ENCODE measurements at regions not wholly inside any gene's neighbourhood (a gene's known extent, or its start where the extent isn't known, plus 50 kb on each side); places are given as distances from the start of the nearest gene placed in this dataset.

GRCh38 chr4:176435901-176436292 lies 116.1 kb downstream of the SPCS3 start:
- H3K4me3 Mint-ChIP-seq: no peak overlapping the region
- no peak overlapping the region for H3K27ac Mint-ChIP-seq

GRCh38 chr4:176436293-176436973 lies 116.7 kb downstream of the SPCS3 start:
- no peak overlapping the region for H3K27ac Mint-ChIP-seq
- H3K27me3 Mint-ChIP-seq: peaks cover 2% of the 10 kb centered on the region
- no peak overlapping the region for H3K4me3 Mint-ChIP-seq
- H3K4me1 Mint-ChIP-seq: peaks cover 0 to 9% (median 6%) of the 10 kb centered on the region in 3 donors
- peaks cover 0 to 2% (median 2%) of the 10 kb centered on the region in 3 donors for H3K9me3 Mint-ChIP-seq
- no peaks in the 10 kb centered on the region for H3K36me3 Mint-ChIP-seq

More at GRCh38 chr4:176435901-176436292, 116.1 kb downstream of the SPCS3 start:
- Mint-ChIP-seq H3K36me3 (no peaks in the 10 kb centered on the region), H3K27me3 (peaks cover 2% of the 10 kb centered on the region), H3K9me3 (peaks cover 0 to 2% (median 2%) of the 10 kb centered on the region in 3 donors), H3K4me1 (peaks cover 0 to 9% (median 6%) of the 10 kb centered on the region in 3 donors)

- H3K4me1 Mint-ChIP-seq: peaks cover 0 to 9% (median 6%) of the 10 kb centered on the region in 3 donors
- peaks cover 0 to 2% (median 2%) of the 10 kb centered on the region in 3 donors for H3K9me3 Mint-ChIP-seq
- H3K27ac Mint-ChIP-seq: no peak overlapping the region
- H3K4me3 Mint-ChIP-seq: no peak overlapping the region
- H3K27me3 Mint-ChIP-seq: peaks cover 2% of the 10 kb centered on the region
- no peaks in the 10 kb centered on the region for H3K36me3 Mint-ChIP-seq
These were observed 118.0 kb downstream of the SPCS3 start for GRCh38 chr4:176437756-176438155.

GRCh38 chr4:176438401-176438800 lies 118.6 kb downstream of the SPCS3 start:
- Mint-ChIP-seq H3K27me3 (peaks cover 2% of the 10 kb centered on the region), H3K27ac (no peak overlapping the region), H3K4me1 (peaks cover 0 to 9% (median 6%) of the 10 kb centered on the region in 3 donors), H3K9me3 (peaks cover 0 to 2% (median 2%) of the 10 kb centered on the region in 3 donors), H3K4me3 (no peak overlapping the region), H3K36me3 (no peaks in the 10 kb centered on the region)

- Mint-ChIP-seq H3K27me3 (peaks cover 2% of the 10 kb centered on the region), H3K9me3 (peaks cover 0 to 2% (median 2%) of the 10 kb centered on the region in 3 donors), H3K4me3 (no peak overlapping the region), H3K4me1 (peaks cover 0 to 9% (median 6%) of the 10 kb centered on the region in 3 donors), H3K27ac (no peak overlapping the region), H3K36me3 (no peaks in the 10 kb centered on the region)
These were observed 119.8 kb downstream of the SPCS3 start for GRCh38 chr4:176439611-176440010.

- Mint-ChIP-seq H3K9me3 (peaks cover 0 to 2% (median 2%) of the 10 kb centered on the region in 3 donors), H3K4me1 (peaks cover 0 to 9% (median 6%) of the 10 kb centered on the region in 3 donors), H3K4me3 (no peak overlapping the region), H3K36me3 (no peaks in the 10 kb centered on the region), H3K27ac (no peak overlapping the region), H3K27me3 (peaks cover 2% of the 10 kb centered on the region)
These were observed 120.9 kb downstream of the SPCS3 start for GRCh38 chr4:176440698-176441097.

- H3K9me3 Mint-ChIP-seq: peaks cover 0 to 2% (median 2%) of the 10 kb centered on the region in 3 donors
- no peak overlapping the region for H3K27ac Mint-ChIP-seq
- H3K27me3 Mint-ChIP-seq: peaks cover under 1% of the 10 kb centered on the region
- peaks cover 0 to 4% (median 3%) of the 10 kb centered on the region in 3 donors for H3K4me1 Mint-ChIP-seq
- H3K36me3 Mint-ChIP-seq: no peaks in the 10 kb centered on the region
- H3K4me3 Mint-ChIP-seq: no peak overlapping the region
These were observed 121.8 kb downstream of the SPCS3 start for GRCh38 chr4:176441594-176441993.

- Mint-ChIP-seq H3K4me1 (no peaks in the 10 kb centered on the region), H3K27me3 (no peaks in the 10 kb centered on the region), H3K9me3 (no peaks in the 10 kb centered on the region), H3K4me3 (no peak overlapping the region), H3K27ac (no peak overlapping the region), H3K36me3 (no peaks in the 10 kb centered on the region)
These were observed 123.4 kb downstream of the SPCS3 start for GRCh38 chr4:176443117-176443516.

- H3K27ac Mint-ChIP-seq: no peak overlapping the region
- H3K4me1 Mint-ChIP-seq: no peaks in the 10 kb centered on the region
- no peaks in the 10 kb centered on the region for H3K27me3 Mint-ChIP-seq
- no peaks in the 10 kb centered on the region for H3K36me3 Mint-ChIP-seq
- H3K4me3 Mint-ChIP-seq: no peak overlapping the region
- no peaks in the 10 kb centered on the region for H3K9me3 Mint-ChIP-seq
These were observed 124.1 kb downstream of the SPCS3 start for GRCh38 chr4:176443646-176444409.

- Mint-ChIP-seq H3K27ac (no peak overlapping the region), H3K27me3 (no peaks in the 10 kb centered on the region), H3K4me3 (no peak overlapping the region), H3K4me1 (no peaks in the 10 kb centered on the region), H3K9me3 (no peaks in the 10 kb centered on the region), H3K36me3 (no peaks in the 10 kb centered on the region)
These were observed 125.0 kb downstream of the SPCS3 start for GRCh38 chr4:176444741-176445140.

GRCh38 chr4:176448761-176449160 lies 129.0 kb downstream of the SPCS3 start:
- Mint-ChIP-seq H3K4me1 (no peaks in the 10 kb centered on the region), H3K27me3 (no peaks in the 10 kb centered on the region), H3K36me3 (no peaks in the 10 kb centered on the region), H3K9me3 (no peaks in the 10 kb centered on the region), H3K27ac (peak overlapping the region in 1 of 3 donors; percentile 39), H3K4me3 (no peak overlapping the region)

GRCh38 chr4:176451443-176451842 lies 131.7 kb downstream of the SPCS3 start:
- Mint-ChIP-seq H3K27ac (no peak overlapping the region), H3K9me3 (peaks cover 0 to 2% (median 0%) of the 10 kb centered on the region in 3 donors), H3K4me1 (no peaks in the 10 kb centered on the region), H3K4me3 (no peak overlapping the region), H3K36me3 (no peaks in the 10 kb centered on the region), H3K27me3 (no peaks in the 10 kb centered on the region)

- Mint-ChIP-seq H3K36me3 (no peaks in the 10 kb centered on the region), H3K4me3 (no peak overlapping the region), H3K27me3 (no peaks in the 10 kb centered on the region), H3K27ac (no peak overlapping the region), H3K9me3 (peaks cover 0 to 3% (median 2%) of the 10 kb centered on the region in 3 donors), H3K4me1 (no peaks in the 10 kb centered on the region)
These were observed 133.3 kb downstream of the SPCS3 start for GRCh38 chr4:176453079-176453478.

- Mint-ChIP-seq H3K4me3 (no peak overlapping the region), H3K4me1 (no peaks in the 10 kb centered on the region), H3K36me3 (no peaks in the 10 kb centered on the region), H3K27me3 (no peaks in the 10 kb centered on the region), H3K27ac (no peak overlapping the region), H3K9me3 (peaks cover 0 to 3% (median 2%) of the 10 kb centered on the region in 3 donors)
These were observed 133.9 kb downstream of the SPCS3 start for GRCh38 chr4:176453658-176454057.

- Mint-ChIP-seq H3K9me3 (peaks cover 2 to 7% (median 6%) of the 10 kb centered on the region in 3 donors), H3K27ac (no peak overlapping the region), H3K4me3 (no peak overlapping the region), H3K27me3 (no peaks in the 10 kb centered on the region), H3K4me1 (no peaks in the 10 kb centered on the region), H3K36me3 (no peaks in the 10 kb centered on the region)
These were observed 145.0 kb downstream of the SPCS3 start for GRCh38 chr4:176464748-176465147.
